Uterus (tissue), 2 donors: ENCODE measurements at regions not wholly inside any gene's neighbourhood (a gene's known extent, or its start where the extent isn't known, plus 50 kb on each side); places are given as distances from the start of the nearest gene placed in this dataset.

Source experiments
- POLR2A ChIP-seq, 2 donors: fragments of 450-650 bp; IDR thresholded peaks; one replicate each; pipeline ENCODE4 v1.6.1; 2016; ENCODE audit warnings: antibody characterized with exemption in 2 of 2, mild to moderate bottlenecking in 1 of 2, moderate library complexity in 1 of 2
- TF ChIP-seq, protein P1 (sequence below), 4 experiments: fragments of 200-600 bp in 2 of 4; fragments of 450-650 bp in 2 of 4; sonication (generic) in 2 of 4; IDR thresholded peaks; one replicate each; pipeline ENCODE4 v1.5.1; 2016 to 2019; ENCODE audit warnings: antibody characterized with exemption in 4 of 4, mild to moderate bottlenecking in 2 of 4, moderate library complexity in 1 of 4

DNA sequence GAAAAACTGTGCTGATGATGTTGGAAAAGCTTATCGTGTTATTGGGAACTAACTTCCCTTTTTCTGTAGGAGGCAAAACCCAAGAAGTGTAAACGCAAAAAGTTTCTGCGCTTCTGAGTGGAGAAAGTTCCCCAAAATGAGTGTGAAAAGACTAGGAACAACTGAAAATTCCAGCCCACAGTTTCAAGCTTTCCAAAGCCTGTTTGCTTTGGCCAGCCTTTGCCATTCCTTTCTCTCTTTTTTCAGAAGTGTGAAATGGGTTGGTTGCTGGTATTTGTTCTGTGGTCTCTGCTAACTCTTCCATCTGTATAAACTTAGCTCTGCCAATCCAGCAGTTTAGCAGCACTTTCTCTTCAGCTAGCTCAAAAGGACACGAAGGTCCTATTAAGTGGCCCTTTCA is 491.3 kb downstream of the MAFB start:
- no peak for TF ChIP-seq POLR2A (IDR thresholded peaks at IDR 0.05)
- TF ChIP-seq, protein P1, sequence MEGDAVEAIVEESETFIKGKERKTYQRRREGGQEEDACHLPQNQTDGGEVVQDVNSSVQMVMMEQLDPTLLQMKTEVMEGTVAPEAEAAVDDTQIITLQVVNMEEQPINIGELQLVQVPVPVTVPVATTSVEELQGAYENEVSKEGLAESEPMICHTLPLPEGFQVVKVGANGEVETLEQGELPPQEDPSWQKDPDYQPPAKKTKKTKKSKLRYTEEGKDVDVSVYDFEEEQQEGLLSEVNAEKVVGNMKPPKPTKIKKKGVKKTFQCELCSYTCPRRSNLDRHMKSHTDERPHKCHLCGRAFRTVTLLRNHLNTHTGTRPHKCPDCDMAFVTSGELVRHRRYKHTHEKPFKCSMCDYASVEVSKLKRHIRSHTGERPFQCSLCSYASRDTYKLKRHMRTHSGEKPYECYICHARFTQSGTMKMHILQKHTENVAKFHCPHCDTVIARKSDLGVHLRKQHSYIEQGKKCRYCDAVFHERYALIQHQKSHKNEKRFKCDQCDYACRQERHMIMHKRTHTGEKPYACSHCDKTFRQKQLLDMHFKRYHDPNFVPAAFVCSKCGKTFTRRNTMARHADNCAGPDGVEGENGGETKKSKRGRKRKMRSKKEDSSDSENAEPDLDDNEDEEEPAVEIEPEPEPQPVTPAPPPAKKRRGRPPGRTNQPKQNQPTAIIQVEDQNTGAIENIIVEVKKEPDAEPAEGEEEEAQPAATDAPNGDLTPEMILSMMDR (IDR thresholded peaks at IDR 0.05): no peak
